GM12878 (cell line): ENCODE measurements at regions not wholly inside any gene's neighbourhood (a gene's known extent, or its start where the extent isn't known, plus 50 kb on each side); places are given as distances from the start of the nearest gene placed in this dataset.

ENCODE experiments used
- CBX3 ChIP-seq: fragments of 200-600 bp; sonication (generic); IDR thresholded peaks from 2 replicates; pipeline ENCODE4 v1.6.1; 2016; ENCODE audit warnings: low read depth, borderline replicate concordance
- EZH2 ChIP-seq: IDR thresholded peaks from 2 replicates; pipeline ENCODE4 v1.6.1; 2012; ENCODE audit warnings: low read depth, mild to moderate bottlenecking, control low read depth, inconsistent platforms, low read length, borderline replicate concordance; ENCODE audit not compliant: control insufficient read depth
- MYC ChIP-seq: IDR thresholded peaks from 2 replicates; pipeline ENCODE4 v1.6.1; 2011; ENCODE audit warnings: mild to moderate bottlenecking, low read length, moderate library complexity, inconsistent platforms; ENCODE audit not compliant: insufficient read depth, insufficient replicate concordance, insufficient read length, severe bottlenecking
- NFXL1 ChIP-seq: fragments of 450-650 bp; IDR thresholded peaks from 2 replicates; pipeline ENCODE4 v1.6.1; 2017; ENCODE audit warnings: antibody characterized with exemption, mild to moderate bottlenecking, borderline replicate concordance
- POLR2A ChIP-seq: IDR thresholded peaks from 2 replicates; pipeline ENCODE4 v1.6.1; 2011; ENCODE audit warnings: low read depth, mild to moderate bottlenecking, low read length
- STAT1 ChIP-seq: fragments of 450-650 bp; conservative IDR thresholded peaks from 2 replicates; pipeline ENCODE4 v1.6.1; 2014; ENCODE audit warnings: antibody characterized with exemption, mild to moderate bottlenecking
- ZNF24 ChIP-seq: fragments of 450-650 bp; IDR thresholded peaks from 2 replicates; pipeline ENCODE4 v1.6.1; 2017; ENCODE audit warnings: antibody characterized with exemption, mild to moderate bottlenecking
- ZSCAN29 ChIP-seq: fragments of 450-650 bp; IDR thresholded peaks from 2 replicates; pipeline ENCODE4 v1.6.1; 2017; ENCODE audit warnings: mild to moderate bottlenecking, moderate library complexity

DNA sequence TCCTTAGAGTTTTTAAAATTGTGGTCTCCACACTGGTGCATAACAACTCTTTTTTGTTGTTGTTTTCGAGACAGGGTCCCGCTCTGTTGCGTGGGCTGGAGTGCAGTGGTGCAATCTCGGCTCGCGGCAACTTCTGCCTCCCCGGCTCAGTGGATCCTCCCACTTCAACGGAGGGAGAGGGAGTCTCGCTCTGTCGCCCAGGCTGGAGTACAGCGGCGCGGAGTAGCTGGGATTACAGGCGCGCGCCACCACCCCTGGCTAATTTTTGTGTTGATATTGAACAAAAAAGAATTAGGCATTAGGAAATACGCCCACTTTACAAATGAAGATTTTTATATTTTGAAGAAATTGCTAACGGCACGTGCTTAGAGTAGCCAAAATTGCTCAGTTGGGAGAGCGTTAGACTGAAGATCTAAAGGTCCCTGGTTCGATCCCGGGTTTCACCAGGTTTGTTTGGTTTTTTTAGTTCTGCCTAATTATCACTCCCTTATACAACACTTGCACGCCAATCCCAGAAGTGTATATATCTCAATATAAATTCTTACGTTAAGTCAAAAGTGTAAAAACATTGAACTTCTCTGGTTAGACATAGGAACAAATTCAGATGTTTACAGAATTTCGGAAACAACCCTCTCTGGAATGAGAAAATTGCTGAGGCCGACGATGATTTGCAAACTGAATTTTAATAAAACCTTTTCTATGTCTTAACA, 159.6 kb downstream of the TRIM27 start:
- TF ChIP-seq ZSCAN29: no peak
- no peak for TF ChIP-seq MYC
- no peak for TF ChIP-seq POLR2A
- TF ChIP-seq EZH2: no peak
- no peak for TF ChIP-seq NFXL1
- no peak for TF ChIP-seq ZNF24
- TF ChIP-seq STAT1: no peak
- no peak for TF ChIP-seq CBX3
